ENCODE measurements at regions not wholly inside any gene's neighbourhood (a gene's known extent, or its start where the extent isn't known, plus 50 kb on each side); places are given as distances from the start of the nearest gene placed in this dataset.

- 49 to 98% (median 91%) methylated on average over 1 of the region's 1 CpG for WGBS, 5 donors
- H3K9me3 ChIP-seq, result peaks cover 0 to 18% (median 5%) of the 10 kb centered on the region in 8 donors
- TF ChIP-seq POLR2AphosphoS5 (IDR thresholded peaks at IDR 0.05) (no peak), CTCF (IDR thresholded peaks at IDR 0.05 in 8 of 11, conservative IDR thresholded peaks at IDR 0.05 in 3 of 11) (no peak), POLR2A (IDR thresholded peaks at IDR 0.05) (no peak)
- no peaks in the 10 kb centered on the region for H3K4me1 ChIP-seq
- H3K27me3 ChIP-seq (replicated peaks in 1 of 7), result no peaks in the 10 kb centered on the region
- no peak overlapping the region for H3K4me3 ChIP-seq
- intact Hi-C loops (cut with DNase I; ENCODE audit: low total_unique reads), result no loop called here
- H3K27ac ChIP-seq, result no peak overlapping the region
- H3K36me3 ChIP-seq, result no peaks in the 10 kb centered on the region
- no peak for DNase-seq
Measured at GRCh38 chr12:28711421-28711820, 437.7 kb upstream of the FAR2 start.

- Histone ChIP-seq H3K4me1 (no peaks in the 10 kb centered on the region), H3K27me3 (replicated peaks in 1 of 7) (no peaks in the 10 kb centered on the region), H3K9me3 (peaks cover 0 to 4% (median 0%) of the 10 kb centered on the region in 8 donors), H3K36me3 (no peaks in the 10 kb centered on the region), H3K27ac (no peak overlapping the region), H3K4me3 (no peak overlapping the region)
- TF ChIP-seq CTCF (IDR thresholded peaks at IDR 0.05 in 8 of 11, conservative IDR thresholded peaks at IDR 0.05 in 3 of 11), result no peak
- no peak for TF ChIP-seq POLR2AphosphoS5 (IDR thresholded peaks at IDR 0.05)
- no peak for TF ChIP-seq POLR2A (IDR thresholded peaks at IDR 0.05)
- intact Hi-C loops (cut with DNase I; ENCODE audit: low total_unique reads), result no loop called here
- no peak for DNase-seq
Measured at GRCh38 chr12:28742791-28743190, 406.3 kb upstream of the FAR2 start.

GRCh38 chr12:28746734-28747325 is 402.2 kb upstream of the FAR2 start:
- Histone ChIP-seq H3K36me3 (no peaks in the 10 kb centered on the region), H3K9me3 (peaks cover 0 to 3% (median 0%) of the 10 kb centered on the region in 8 donors), H3K4me3 (no peak overlapping the region), H3K27me3 (replicated peaks in 1 of 7) (no peaks in the 10 kb centered on the region), H3K27ac (no peak overlapping the region), H3K4me1 (no peaks in the 10 kb centered on the region)
- no peak for DNase-seq
- intact Hi-C loops (cut with DNase I; ENCODE audit: low total_unique reads), result no loop called here
- 90 to 99% (median 93%) methylated on average over 3 of the region's 3 CpGs for WGBS, 5 donors
- TF ChIP-seq POLR2A (IDR thresholded peaks at IDR 0.05), result no peak

- intact Hi-C loops (cut with DNase I; ENCODE audit: low total_unique reads), result no loop called here
- TF ChIP-seq CTCF (IDR thresholded peaks at IDR 0.05 in 8 of 11, conservative IDR thresholded peaks at IDR 0.05 in 3 of 11) (no peak), POLR2AphosphoS5 (IDR thresholded peaks at IDR 0.05) (no peak), POLR2A (IDR thresholded peaks at IDR 0.05) (no peak)
- H3K27me3 ChIP-seq (replicated peaks in 1 of 7), result no peaks in the 10 kb centered on the region
- WGBS, 5 donors, result 68 to 96% (median 77%) methylated on average over 1 of the region's 1 CpG
- peaks cover 0 to 19% (median 10%) of the 10 kb centered on the region in 8 donors for H3K9me3 ChIP-seq
- DNase-seq, result no peak
- H3K27ac ChIP-seq, result no peak overlapping the region
- no peak overlapping the region for H3K4me3 ChIP-seq
- no peaks in the 10 kb centered on the region for H3K36me3 ChIP-seq
- H3K4me1 ChIP-seq, result no peaks in the 10 kb centered on the region
Measured at GRCh38 chr12:28750946-28751685, 398.0 kb upstream of the FAR2 start.

Data from spleen (tissue), 11 donors.